HK-2 (cell line): ENCODE measurements at regions not wholly inside any gene's neighbourhood (a gene's known extent, or its start where the extent isn't known, plus 50 kb on each side); places are given as distances from the start of the nearest gene placed in this dataset.

Experiments used
- DNase-seq: peaks from one replicate; pipeline ENCODE4 v3.0.0-alpha.2; 2018; ENCODE audit not compliant: unreplicated experiment

- DNase-seq: no peak
These were observed 93.4 kb downstream of the ABHD5 start for GRCh38 chr3:43783987-43784639.

- no peak for DNase-seq
These were observed 93.9 kb downstream of the ABHD5 start for GRCh38 chr3:43784640-43785011.

GRCh38 chr3:43785551-43785950 is 94.8 kb downstream of the ABHD5 start:
- no peak for DNase-seq

GRCh38 chr3:43786102-43786501 is 95.4 kb downstream of the ABHD5 start:
- no peak for DNase-seq

GRCh38 chr3:43786526-43787305 is 96.0 kb downstream of the ABHD5 start:
- no peak for DNase-seq

- DNase-seq: no peak
These were observed 96.6 kb downstream of the ABHD5 start for GRCh38 chr3:43787330-43787729.

- DNase-seq: no peak
These were observed 98.3 kb downstream of the ABHD5 start for GRCh38 chr3:43789028-43789427.

- no peak for DNase-seq
These were observed 99.3 kb downstream of the ABHD5 start for GRCh38 chr3:43790060-43790459.

- DNase-seq: no peak
These were observed 99.7 kb downstream of the ABHD5 start for GRCh38 chr3:43790476-43790875.

- no peak for DNase-seq
These were observed 100.5 kb downstream of the ABHD5 start for GRCh38 chr3:43791246-43791645.

- DNase-seq: no peak
These were observed 102.2 kb downstream of the ABHD5 start for GRCh38 chr3:43792904-43793303.

GRCh38 chr3:43793648-43794372 is 103.1 kb downstream of the ABHD5 start:
- no peak for DNase-seq

- DNase-seq: peak; percentile 10
These were observed 104.0 kb downstream of the ABHD5 start for GRCh38 chr3:43794776-43795175.

- DNase-seq: no peak
These were observed 104.8 kb downstream of the ABHD5 start for GRCh38 chr3:43795491-43795890.

- no peak for DNase-seq
These were observed 105.4 kb downstream of the ABHD5 start for GRCh38 chr3:43796041-43796596.

GRCh38 chr3:43797794-43798193 is 107.1 kb downstream of the ABHD5 start:
- no peak for DNase-seq

- DNase-seq: no peak
These were observed 120.1 kb downstream of the ABHD5 start for GRCh38 chr3:43810797-43811196.

- DNase-seq: no peak
These were observed 123.7 kb downstream of the ABHD5 start for GRCh38 chr3:43814461-43814860.

GRCh38 chr3:43816372-43816771 is 125.6 kb downstream of the ABHD5 start:
- DNase-seq: no peak

- DNase-seq: no peak
These were observed 126.3 kb downstream of the ABHD5 start for GRCh38 chr3:43817064-43817463.

- peak; percentile 10 for DNase-seq
These were observed 127.1 kb downstream of the ABHD5 start for GRCh38 chr3:43817825-43818224.

- DNase-seq: no peak
These were observed 127.5 kb downstream of the ABHD5 start for GRCh38 chr3:43818229-43818628.
